Fibroblast of lung (primary cell): ENCODE measurements at regions not wholly inside any gene's neighbourhood (a gene's known extent, or its start where the extent isn't known, plus 50 kb on each side); places are given as distances from the start of the nearest gene placed in this dataset.

Source experiments
- DNase-seq, 2 donors: peaks; one replicate each; pipeline versions ENCODE4 v3.0.0 to v3.0.0-alpha.2; 2010; ENCODE audit warnings: low read depth in 2 of 2
- H2AFZ ChIP-seq: 2 replicates; pipeline ENCODE4 v1.5.1; 2012; ENCODE audit warnings: low read length, control low read depth, inconsistent platforms
- H3K27ac ChIP-seq: 2 replicates; pipeline ENCODE4 v1.5.1; 2011; ENCODE audit warnings: low read length, control low read depth; ENCODE audit not compliant: insufficient read depth
- H3K27me3 ChIP-seq: 2 replicates; pipeline ENCODE4 v1.5.1; 2011; ENCODE audit warnings: mild to moderate bottlenecking, low read length; ENCODE audit not compliant: control insufficient read depth, insufficient read depth
- H3K36me3 ChIP-seq: 2 replicates; pipeline ENCODE4 v1.5.1; 2011; ENCODE audit warnings: low read length; ENCODE audit not compliant: control insufficient read depth, insufficient read depth
- H3K4me1 ChIP-seq: 2 replicates; pipeline ENCODE4 v1.5.1; 2011; ENCODE audit warnings: low read length; ENCODE audit not compliant: control insufficient read depth, insufficient read depth; ENCODE audit errors: extremely low read depth
- H3K4me2 ChIP-seq: 2 replicates; pipeline ENCODE4 v1.5.1; 2011; ENCODE audit warnings: low read length, control low read depth; ENCODE audit not compliant: insufficient read depth; ENCODE audit errors: extremely low read depth
- H3K4me3 ChIP-seq, 4 experiments: fragments of 200-600 bp in 1 of 4; sonication (generic) in 1 of 4; replicated peaks in 1 of 4; 2 replicates each; pipeline ENCODE4 v1.5.1; 2011 to 2016; ENCODE audit warnings: low read length in 4 of 4, low read depth in 3 of 4, mild to moderate bottlenecking in 3 of 4, control low read depth in 2 of 4, inconsistent platforms in 1 of 4, mixed read lengths in 1 of 4; ENCODE audit not compliant: insufficient read depth in 1 of 4; ENCODE audit errors: control extremely low read depth in 1 of 4
- H3K79me2 ChIP-seq: 2 replicates; pipeline ENCODE4 v1.5.1; 2012; ENCODE audit warnings: mild to moderate bottlenecking, low read length, inconsistent platforms; ENCODE audit not compliant: control insufficient read depth, insufficient read depth
- H3K9ac ChIP-seq: 2 replicates; pipeline ENCODE4 v1.5.1; 2011; ENCODE audit warnings: mild to moderate bottlenecking, low read length, control low read depth; ENCODE audit not compliant: insufficient read depth
- H3K9me3 ChIP-seq: 2 replicates; pipeline ENCODE4 v1.5.1; 2012; ENCODE audit warnings: low read depth, low read length; ENCODE audit not compliant: control insufficient read depth, insufficient read depth
- H4K20me1 ChIP-seq: 2 replicates; pipeline ENCODE4 v1.5.1; 2011; ENCODE audit warnings: low read length; ENCODE audit not compliant: control insufficient read depth, insufficient read depth; ENCODE audit errors: extremely low read depth
- EZH2 ChIP-seq: IDR thresholded peaks from 2 replicates; pipeline ENCODE4 v1.5.1; 2012; ENCODE audit warnings: low read length, control low read depth, mild to moderate bottlenecking; ENCODE audit errors: missing control alignments
- TF ChIP-seq, protein P1 (sequence below), 2 donors: IDR thresholded peaks in 1 of 2; conservative IDR thresholded peaks in 1 of 2; 1 replicate in 1 of 2; 2 replicates in 1 of 2; pipeline ENCODE4 v1.5.1; 2011 to 2012; ENCODE audit warnings: low read length in 2 of 2, control low read depth in 1 of 2, inconsistent platforms in 1 of 2, low read depth in 1 of 2, mild to moderate bottlenecking in 1 of 2

DNA sequence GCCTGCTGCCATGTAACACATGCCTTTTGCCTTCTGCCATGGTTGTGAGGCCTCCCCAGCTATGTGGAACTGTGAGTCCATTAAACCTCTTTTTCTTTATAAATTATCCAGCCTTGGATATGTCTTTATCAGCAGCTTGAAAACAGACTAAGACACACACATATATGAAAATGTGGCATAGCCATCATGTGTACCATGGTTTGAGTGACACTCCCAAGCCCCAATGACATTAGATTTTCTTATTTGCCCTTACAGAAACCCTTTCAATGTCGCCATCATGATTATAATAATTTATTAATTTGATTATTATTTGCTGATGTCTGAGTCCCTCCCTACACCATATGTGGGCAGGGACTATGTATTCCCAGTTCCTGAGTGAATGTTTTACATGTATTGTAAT is 63.5 kb upstream of the FGGY start:
- H3K27ac ChIP-seq, result no peak overlapping the region
- TF ChIP-seq, protein P1, sequence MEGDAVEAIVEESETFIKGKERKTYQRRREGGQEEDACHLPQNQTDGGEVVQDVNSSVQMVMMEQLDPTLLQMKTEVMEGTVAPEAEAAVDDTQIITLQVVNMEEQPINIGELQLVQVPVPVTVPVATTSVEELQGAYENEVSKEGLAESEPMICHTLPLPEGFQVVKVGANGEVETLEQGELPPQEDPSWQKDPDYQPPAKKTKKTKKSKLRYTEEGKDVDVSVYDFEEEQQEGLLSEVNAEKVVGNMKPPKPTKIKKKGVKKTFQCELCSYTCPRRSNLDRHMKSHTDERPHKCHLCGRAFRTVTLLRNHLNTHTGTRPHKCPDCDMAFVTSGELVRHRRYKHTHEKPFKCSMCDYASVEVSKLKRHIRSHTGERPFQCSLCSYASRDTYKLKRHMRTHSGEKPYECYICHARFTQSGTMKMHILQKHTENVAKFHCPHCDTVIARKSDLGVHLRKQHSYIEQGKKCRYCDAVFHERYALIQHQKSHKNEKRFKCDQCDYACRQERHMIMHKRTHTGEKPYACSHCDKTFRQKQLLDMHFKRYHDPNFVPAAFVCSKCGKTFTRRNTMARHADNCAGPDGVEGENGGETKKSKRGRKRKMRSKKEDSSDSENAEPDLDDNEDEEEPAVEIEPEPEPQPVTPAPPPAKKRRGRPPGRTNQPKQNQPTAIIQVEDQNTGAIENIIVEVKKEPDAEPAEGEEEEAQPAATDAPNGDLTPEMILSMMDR (conservative IDR thresholded peaks at IDR 0.05 in 1 of 2, IDR thresholded peaks at IDR 0.05 in 1 of 2; ENCODE audit: low read depth in 1 of 2, low read length in 2 of 2), result no peak
- no peak for TF ChIP-seq EZH2
- no peaks in the 10 kb centered on the region for H3K9me3 ChIP-seq
- no peak overlapping the region for H3K4me2 ChIP-seq
- H3K79me2 ChIP-seq, result no peaks in the 10 kb centered on the region
- no peak overlapping the region for H2AFZ ChIP-seq
- no peak overlapping the region for H3K4me3 ChIP-seq
- H3K9ac ChIP-seq, result no peak overlapping the region
- H3K27me3 ChIP-seq, result no peaks in the 10 kb centered on the region
- no peak for DNase-seq
- no peaks in the 10 kb centered on the region for H3K36me3 ChIP-seq
- no peaks in the 10 kb centered on the region for H3K4me1 ChIP-seq
- H4K20me1 ChIP-seq, result no peaks in the 10 kb centered on the region

DNA sequence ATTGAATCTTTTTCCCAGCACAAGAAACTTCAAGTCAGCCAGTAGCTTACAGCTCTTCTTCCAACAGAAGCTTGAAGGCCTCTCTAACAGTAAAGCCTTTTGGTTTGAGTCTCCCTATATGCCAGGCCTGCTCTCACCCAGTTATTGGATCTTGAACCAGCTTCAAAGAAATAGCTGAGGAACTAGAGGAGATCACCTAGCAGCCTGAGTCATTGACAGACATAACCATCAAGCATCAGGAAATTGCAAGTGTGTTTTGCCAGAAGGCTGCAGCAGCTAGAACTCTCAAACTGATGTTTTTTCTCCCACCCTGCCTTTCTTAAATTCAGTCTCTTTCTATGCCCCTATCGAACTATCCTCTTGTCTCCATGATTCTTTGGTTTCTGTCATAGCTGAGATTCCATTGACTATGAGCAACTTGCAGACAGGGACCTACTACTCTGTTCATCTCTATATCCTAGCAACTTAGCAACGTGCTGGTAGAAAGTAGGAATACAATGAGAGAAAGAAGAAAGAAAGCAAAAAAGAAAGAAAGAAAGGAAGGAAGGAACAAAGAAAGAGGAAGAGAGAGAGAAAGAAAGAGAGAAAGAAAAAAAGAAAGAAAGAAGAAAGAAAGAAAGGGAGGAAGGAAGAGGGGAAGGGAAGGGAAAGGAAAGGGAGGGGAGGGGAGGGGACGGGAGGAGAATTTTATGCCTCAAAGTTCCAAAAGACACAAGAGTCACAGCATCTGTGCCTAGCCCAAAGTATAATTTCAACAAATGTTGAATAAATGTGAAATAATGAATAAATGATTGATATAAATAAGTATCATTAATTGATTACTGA is 60.0 kb upstream of the FGGY start:
- peak in 1 of 2 donors; percentile 23 for DNase-seq
- H2AFZ ChIP-seq, result no peak overlapping the region
- H3K4me1 ChIP-seq, result no peaks in the 10 kb centered on the region
- no peaks in the 10 kb centered on the region for H4K20me1 ChIP-seq
- no peak overlapping the region for H3K4me2 ChIP-seq
- H3K36me3 ChIP-seq, result no peaks in the 10 kb centered on the region
- no peaks in the 10 kb centered on the region for H3K79me2 ChIP-seq
- no peaks in the 10 kb centered on the region for H3K27me3 ChIP-seq
- TF ChIP-seq, protein P1 (conservative IDR thresholded peaks at IDR 0.05 in 1 of 2, IDR thresholded peaks at IDR 0.05 in 1 of 2; ENCODE audit: low read depth in 1 of 2, low read length in 2 of 2), result no peak
- no peak for TF ChIP-seq EZH2
- H3K27ac ChIP-seq, result no peak overlapping the region
- H3K4me3 ChIP-seq, result no peak overlapping the region
- H3K9ac ChIP-seq, result no peak overlapping the region
- H3K9me3 ChIP-seq, result no peaks in the 10 kb centered on the region

DNA sequence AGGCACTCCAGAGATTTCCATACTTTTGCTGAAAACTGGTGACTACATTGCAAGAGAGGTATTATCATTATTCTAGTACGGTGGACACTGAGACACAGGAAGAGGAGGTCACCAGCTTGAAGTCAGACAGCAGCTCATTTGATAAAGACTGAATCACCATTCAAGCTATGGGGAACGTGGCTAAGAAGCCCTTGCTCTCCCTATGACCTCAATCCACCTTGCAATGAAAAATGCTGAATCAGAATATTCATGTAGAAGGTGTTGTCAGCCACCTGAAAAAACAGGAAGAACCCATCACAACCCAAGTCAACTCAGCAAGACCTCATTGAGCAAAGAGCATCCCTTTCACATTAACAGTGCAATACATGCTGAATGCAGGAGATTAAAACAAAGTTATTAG is 59.0 kb upstream of the FGGY start:
- no peaks in the 10 kb centered on the region for H4K20me1 ChIP-seq
- H3K9me3 ChIP-seq, result no peaks in the 10 kb centered on the region
- no peaks in the 10 kb centered on the region for H3K4me1 ChIP-seq
- no peak overlapping the region for H3K4me2 ChIP-seq
- H3K4me3 ChIP-seq, result no peak overlapping the region
- no peak overlapping the region for H3K9ac ChIP-seq
- H2AFZ ChIP-seq, result no peak overlapping the region
- no peak overlapping the region for H3K27ac ChIP-seq
- H3K36me3 ChIP-seq, result no peaks in the 10 kb centered on the region
- no peaks in the 10 kb centered on the region for H3K79me2 ChIP-seq
- DNase-seq, result peak in 1 of 2 donors; percentile 60
- H3K27me3 ChIP-seq, result no peaks in the 10 kb centered on the region
- TF ChIP-seq, protein P1 (conservative IDR thresholded peaks at IDR 0.05 in 1 of 2, IDR thresholded peaks at IDR 0.05 in 1 of 2; ENCODE audit: low read depth in 1 of 2, low read length in 2 of 2), result no peak
- TF ChIP-seq EZH2, result no peak
